ENCODE measurements at regions not wholly inside any gene's neighbourhood (a gene's known extent, or its start where the extent isn't known, plus 50 kb on each side); places are given as distances from the start of the nearest gene placed in this dataset.

- TF ChIP-seq EZH2phosphoT487 (IDR thresholded peaks at IDR 0.05; ENCODE audit: unreplicated experiment) (no peak), CTCF (conservative IDR thresholded peaks at IDR 0.05; ENCODE audit: low read depth in 2 of 2) (no peak), EZH2 (IDR thresholded peaks at IDR 0.05; ENCODE audit: low read depth, unreplicated experiment) (no peak), POLR2AphosphoS5 (IDR thresholded peaks at IDR 0.05; ENCODE audit: low read depth) (no peak), ETS1 (IDR thresholded peaks at IDR 0.05) (no peak), JUNB (IDR thresholded peaks at IDR 0.05; ENCODE audit: unreplicated experiment) (no peak), CREB1 (CRISPR knock-in tag; IDR thresholded peaks at IDR 0.05; ENCODE audit: low read depth) (no peak), REST (IDR thresholded peaks at IDR 0.05; ENCODE audit: unreplicated experiment) (no peak), ZNF331 (CRISPR knock-in tag; IDR thresholded peaks at IDR 0.05; ENCODE audit: low read depth) (no peak)
Observed at GRCh38 chr4:134610172-134610571, 408.6 kb upstream of the PABPC4L start.
